ENCODE measurements at regions not wholly inside any gene's neighbourhood (a gene's known extent, or its start where the extent isn't known, plus 50 kb on each side); places are given as distances from the start of the nearest gene placed in this dataset.
A peak's percentile ranks its signal among the peaks of the same experiment; 100 is the strongest.

DNA sequence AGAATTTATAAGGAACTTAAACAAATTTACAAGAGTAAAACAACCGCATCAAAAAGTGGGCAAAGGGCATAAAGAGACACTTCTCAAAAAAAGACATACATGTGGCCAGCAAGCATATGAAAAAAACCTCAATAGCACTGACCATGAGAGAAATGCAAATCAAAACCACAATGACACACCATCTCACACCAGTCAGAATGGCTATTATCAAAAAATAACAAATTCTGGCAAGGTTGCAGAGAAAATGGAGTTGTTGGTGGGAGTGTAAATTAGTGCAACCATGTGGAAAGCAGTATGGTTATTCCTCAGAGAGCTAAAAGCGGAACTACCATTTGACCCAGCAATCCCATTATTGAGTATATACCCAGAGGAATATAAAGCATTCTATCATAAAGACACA is 866.8 kb upstream of the TENM4 start:
- H3K4me3 ChIP-seq (replicated peaks; ENCODE audit: low read depth, low read length), result no peak overlapping the region
- no peak for DNase-seq (ENCODE audit: low read depth)
- TF ChIP-seq, protein P1, sequence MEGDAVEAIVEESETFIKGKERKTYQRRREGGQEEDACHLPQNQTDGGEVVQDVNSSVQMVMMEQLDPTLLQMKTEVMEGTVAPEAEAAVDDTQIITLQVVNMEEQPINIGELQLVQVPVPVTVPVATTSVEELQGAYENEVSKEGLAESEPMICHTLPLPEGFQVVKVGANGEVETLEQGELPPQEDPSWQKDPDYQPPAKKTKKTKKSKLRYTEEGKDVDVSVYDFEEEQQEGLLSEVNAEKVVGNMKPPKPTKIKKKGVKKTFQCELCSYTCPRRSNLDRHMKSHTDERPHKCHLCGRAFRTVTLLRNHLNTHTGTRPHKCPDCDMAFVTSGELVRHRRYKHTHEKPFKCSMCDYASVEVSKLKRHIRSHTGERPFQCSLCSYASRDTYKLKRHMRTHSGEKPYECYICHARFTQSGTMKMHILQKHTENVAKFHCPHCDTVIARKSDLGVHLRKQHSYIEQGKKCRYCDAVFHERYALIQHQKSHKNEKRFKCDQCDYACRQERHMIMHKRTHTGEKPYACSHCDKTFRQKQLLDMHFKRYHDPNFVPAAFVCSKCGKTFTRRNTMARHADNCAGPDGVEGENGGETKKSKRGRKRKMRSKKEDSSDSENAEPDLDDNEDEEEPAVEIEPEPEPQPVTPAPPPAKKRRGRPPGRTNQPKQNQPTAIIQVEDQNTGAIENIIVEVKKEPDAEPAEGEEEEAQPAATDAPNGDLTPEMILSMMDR (IDR thresholded peaks at IDR 0.05; ENCODE audit: low read length, missing control alignments), result no peak

DNA sequence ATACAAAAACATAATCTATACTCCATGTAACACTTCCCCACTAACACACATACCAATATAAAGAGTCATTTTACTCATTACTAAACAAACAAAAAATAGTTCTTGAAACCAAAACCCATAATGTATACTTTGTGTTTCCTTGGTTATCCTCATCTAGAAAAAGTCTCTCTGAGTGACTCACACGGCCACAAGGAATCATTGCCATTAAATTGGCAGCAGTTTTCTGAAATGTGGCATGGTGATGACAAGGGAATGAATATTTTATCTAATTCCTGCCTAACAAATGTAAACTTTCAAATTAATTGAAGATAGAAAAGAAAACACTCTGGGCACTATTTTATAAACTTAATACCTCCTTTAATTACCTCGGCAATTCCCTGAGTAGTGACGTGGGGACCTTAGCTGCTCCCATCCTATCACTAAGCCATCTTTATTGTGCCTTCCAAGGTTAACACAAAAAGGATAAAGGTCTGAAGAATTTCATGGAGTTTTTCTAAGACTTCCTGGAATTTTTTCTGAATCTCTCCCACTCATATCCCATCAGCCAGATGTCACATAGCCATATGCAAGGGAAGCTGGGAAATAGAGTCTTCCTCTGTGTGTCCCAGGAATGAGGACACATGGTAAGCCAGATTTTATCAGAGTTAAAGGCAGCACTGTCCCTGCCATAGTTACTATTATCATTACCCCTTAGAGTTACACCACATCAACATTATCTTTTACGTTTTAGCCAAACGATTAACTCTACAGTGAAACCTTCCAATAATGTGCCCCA is 857.2 kb upstream of the TENM4 start:
- TF ChIP-seq, protein P1 (IDR thresholded peaks at IDR 0.05; ENCODE audit: low read length, missing control alignments), result no peak
- peak; percentile 2 for DNase-seq (ENCODE audit: low read depth)
- no peak overlapping the region for H3K4me3 ChIP-seq (replicated peaks; ENCODE audit: low read depth, low read length)

DNA sequence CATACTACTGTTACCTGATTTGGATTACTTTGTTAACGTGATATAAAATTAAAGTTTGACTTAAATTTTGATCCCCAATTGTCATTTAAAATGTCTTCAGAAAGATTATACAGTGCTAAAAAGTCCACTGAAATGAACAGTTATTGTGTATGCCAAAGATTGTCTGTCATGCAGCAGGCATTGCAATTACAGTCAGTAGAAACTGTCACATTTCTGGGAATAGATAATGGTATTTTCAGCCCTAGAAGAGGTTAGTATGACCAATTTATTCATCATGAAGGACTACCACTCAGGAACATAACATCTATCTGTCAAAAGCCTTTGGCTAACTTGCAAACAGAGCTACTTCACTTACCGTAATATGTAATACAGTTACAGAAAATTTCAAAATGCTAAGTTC is 852.5 kb upstream of the TENM4 start:
- DNase-seq (ENCODE audit: low read depth), result no peak
- TF ChIP-seq, protein P1 (IDR thresholded peaks at IDR 0.05; ENCODE audit: low read length, missing control alignments), result no peak
- H3K4me3 ChIP-seq (replicated peaks; ENCODE audit: low read depth, low read length), result no peak overlapping the region

DNA sequence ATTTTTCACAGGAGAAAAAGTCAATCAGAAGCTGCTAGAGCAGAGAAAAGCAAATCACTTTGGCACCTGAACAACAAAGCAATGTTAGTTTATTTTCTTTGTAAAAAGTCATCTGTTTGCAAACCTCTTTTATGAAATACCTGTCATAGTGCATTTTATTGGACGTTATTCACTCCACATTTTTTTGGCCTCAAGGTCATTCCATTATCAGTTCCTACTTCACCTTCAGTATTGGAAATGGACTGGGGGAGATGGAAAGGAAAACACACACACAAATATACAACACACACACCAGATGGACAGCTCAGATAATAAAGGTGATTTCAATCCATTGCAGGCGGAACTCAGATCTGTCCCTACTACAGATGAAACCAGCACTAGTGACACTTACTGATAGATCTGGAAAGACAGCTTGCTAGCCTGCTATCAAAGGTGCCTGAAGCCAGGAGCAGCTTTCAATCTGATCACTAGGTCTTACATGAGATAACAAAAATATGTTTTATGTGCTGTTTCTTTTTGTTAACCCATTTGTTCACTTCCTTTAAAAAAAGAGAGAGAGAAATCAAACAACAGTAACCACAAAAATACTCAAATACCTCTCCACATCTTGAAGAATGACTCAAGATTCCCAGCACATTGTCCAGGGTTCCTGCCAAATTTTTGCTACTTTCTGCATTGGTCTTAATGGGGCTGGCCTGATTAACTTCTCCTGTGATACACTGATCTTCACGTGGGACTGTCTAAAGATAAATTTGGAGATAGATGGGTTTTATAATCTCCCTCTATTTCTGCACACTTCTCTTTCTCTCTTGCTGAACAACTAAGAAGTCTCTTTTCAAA is 844.3 kb upstream of the TENM4 start:
- TF ChIP-seq, protein P1 (IDR thresholded peaks at IDR 0.05; ENCODE audit: low read length, missing control alignments), result no peak
- DNase-seq (ENCODE audit: low read depth), result no peak
- H3K4me3 ChIP-seq (replicated peaks; ENCODE audit: low read depth, low read length), result no peak overlapping the region

DNA sequence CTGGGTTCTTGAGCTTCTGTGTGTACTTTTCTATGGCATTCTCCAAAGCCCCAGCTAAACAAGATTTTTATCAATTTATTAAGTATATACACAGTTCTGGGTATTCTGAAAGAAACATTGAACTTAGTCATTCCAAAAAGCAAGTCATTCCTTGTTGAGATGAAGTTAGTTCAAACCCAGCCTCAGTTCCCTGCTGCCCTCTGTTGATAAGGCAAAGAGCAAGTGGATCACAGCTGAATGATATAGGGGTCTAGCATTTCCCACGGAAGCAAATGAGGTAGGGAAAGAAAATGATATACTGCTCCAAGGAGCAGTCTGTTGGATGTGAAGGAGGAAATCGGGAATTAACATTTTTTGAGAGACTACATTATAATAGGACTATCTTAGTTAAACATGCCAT is 841.8 kb upstream of the TENM4 start:
- H3K4me3 ChIP-seq (replicated peaks; ENCODE audit: low read depth, low read length), result no peak overlapping the region
- DNase-seq (ENCODE audit: low read depth), result no peak
- TF ChIP-seq, protein P1 (IDR thresholded peaks at IDR 0.05; ENCODE audit: low read length, missing control alignments), result no peak

DNA sequence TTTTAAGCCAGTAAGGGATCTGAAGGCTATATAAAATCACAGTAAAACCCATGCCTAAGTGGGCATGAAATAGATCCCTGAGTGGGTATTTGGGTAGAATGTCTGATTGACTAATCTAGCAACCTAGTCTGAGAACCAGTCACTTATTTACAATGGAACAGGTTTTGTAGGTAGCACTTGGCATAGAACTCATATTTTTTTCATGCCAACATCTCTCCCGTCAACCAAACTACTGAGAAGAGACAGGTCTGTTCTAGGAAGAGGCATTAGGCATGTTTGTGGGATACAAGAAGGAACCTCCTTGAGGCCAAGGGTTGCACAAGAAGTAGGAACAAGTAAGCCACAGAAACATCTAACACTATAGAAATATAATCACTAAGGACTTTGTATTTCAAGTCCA is 840.4 kb upstream of the TENM4 start:
- H3K4me3 ChIP-seq (replicated peaks; ENCODE audit: low read depth, low read length), result no peak overlapping the region
- TF ChIP-seq, protein P1 (IDR thresholded peaks at IDR 0.05; ENCODE audit: low read length, missing control alignments), result no peak
- DNase-seq (ENCODE audit: low read depth), result no peak
